HG02610 (cell line): ENCODE measurements at regions not wholly inside any gene's neighbourhood (a gene's known extent, or its start where the extent isn't known, plus 50 kb on each side); places are given as distances from the start of the nearest gene placed in this dataset.
"Not testable (repeated sequence)": the region's sequence is repeated elsewhere in the genome, so short reads cannot be mapped to it uniquely, and the experiment has no call there.

Experiments used
- ATAC-seq: cut with Tn5 transposase; IDR thresholded peaks from one replicate; pipeline ENCODE4 v1.9.1; 2021; ENCODE audit warnings: mild to moderate bottlenecking, moderate library complexity; ENCODE audit not compliant: unreplicated experiment

GRCh38 chr17:63286254-63286653, 159.9 kb downstream of the CYB561 start:
- ATAC-seq, result no peak

- ATAC-seq, result not testable (repeated sequence)
These were observed 159.1 kb downstream of the CYB561 start for GRCh38 chr17:63287006-63287405.

- no peak for ATAC-seq
These were observed 156.2 kb downstream of the CYB561 start for GRCh38 chr17:63289931-63290330.

GRCh38 chr17:63290351-63290750, 155.8 kb downstream of the CYB561 start:
- ATAC-seq, result no peak

GRCh38 chr17:63290784-63291183, 155.3 kb downstream of the CYB561 start:
- no peak for ATAC-seq

GRCh38 chr17:63291258-63291657, 154.8 kb downstream of the CYB561 start:
- no peak for ATAC-seq

GRCh38 chr17:63292421-63292820, 153.7 kb downstream of the CYB561 start:
- ATAC-seq, result no peak

- ATAC-seq, result no peak
These were observed 152.6 kb downstream of the CYB561 start for GRCh38 chr17:63293323-63294075.

GRCh38 chr17:63294776-63295175, 151.3 kb downstream of the CYB561 start:
- no peak for ATAC-seq

GRCh38 chr17:63295288-63295687, 150.8 kb downstream of the CYB561 start:
- no peak for ATAC-seq

- ATAC-seq, result no peak
These were observed 150.1 kb downstream of the CYB561 start for GRCh38 chr17:63295839-63296590.

GRCh38 chr17:63298916-63299315, 147.2 kb downstream of the CYB561 start:
- not testable (repeated sequence) for ATAC-seq

GRCh38 chr17:63304704-63305261, 141.3 kb downstream of the CYB561 start:
- ATAC-seq, result no peak

- no peak for ATAC-seq
These were observed 140.2 kb downstream of the CYB561 start for GRCh38 chr17:63305857-63306256.

- ATAC-seq, result no peak
These were observed 139.3 kb downstream of the CYB561 start for GRCh38 chr17:63306855-63307254.

- no peak for ATAC-seq
These were observed 137.8 kb downstream of the CYB561 start for GRCh38 chr17:63308272-63308671.

GRCh38 chr17:63309021-63309420, 137.1 kb downstream of the CYB561 start:
- ATAC-seq, result no peak

GRCh38 chr17:63311416-63311937, 134.6 kb downstream of the CYB561 start:
- ATAC-seq, result no peak

GRCh38 chr17:63314761-63315160, 131.3 kb downstream of the CYB561 start:
- no peak for ATAC-seq

- no peak for ATAC-seq
These were observed 130.0 kb downstream of the CYB561 start for GRCh38 chr17:63316100-63316499.

GRCh38 chr17:63317166-63317840, 128.8 kb downstream of the CYB561 start:
- ATAC-seq, result no peak
